SH-SY5Y (cell line): ENCODE measurements at regions not wholly inside any gene's neighbourhood (a gene's known extent, or its start where the extent isn't known, plus 50 kb on each side); places are given as distances from the start of the nearest gene placed in this dataset.

ENCODE experiments used
- GATA2 ChIP-seq: IDR thresholded peaks from 2 replicates; pipeline ENCODE4 v1.6.1; 2011; ENCODE audit warnings: mild to moderate bottlenecking, low read depth, low read length
- GATA3 ChIP-seq: IDR thresholded peaks from 2 replicates; pipeline ENCODE4 v1.6.1; 2011; ENCODE audit warnings: low read depth, mild to moderate bottlenecking, low read length, moderate library complexity

- TF ChIP-seq GATA2, result no peak
- no peak for TF ChIP-seq GATA3
These were observed 116.2 kb upstream of the LSAMP start for GRCh38 chr3:116561529-116561928.
